GM21367 (cell line): ENCODE measurements at regions not wholly inside any gene's neighbourhood (a gene's known extent, or its start where the extent isn't known, plus 50 kb on each side); places are given as distances from the start of the nearest gene placed in this dataset.

Experiments
- ATAC-seq: cut with Tn5 transposase; IDR thresholded peaks from one replicate; pipeline ENCODE4 v1.9.1; 2021; ENCODE audit not compliant: unreplicated experiment

- no peak for ATAC-seq
Observed at GRCh38 chr5:159640921-159641320, 275.4 kb upstream of the ADRA1B start.

- no peak for ATAC-seq
Observed at GRCh38 chr5:159641371-159642039, 274.8 kb upstream of the ADRA1B start.

GRCh38 chr5:159642379-159642778 is 273.9 kb upstream of the ADRA1B start:
- no peak for ATAC-seq

GRCh38 chr5:159644053-159644452 is 272.2 kb upstream of the ADRA1B start:
- no peak for ATAC-seq

- no peak for ATAC-seq
Observed at GRCh38 chr5:159645179-159645846, 271.0 kb upstream of the ADRA1B start.

GRCh38 chr5:159650803-159651202 is 265.5 kb upstream of the ADRA1B start:
- no peak for ATAC-seq

GRCh38 chr5:159655757-159656409 is 260.4 kb upstream of the ADRA1B start:
- ATAC-seq, result no peak

- ATAC-seq, result no peak
Observed at GRCh38 chr5:159657298-159657697, 259.0 kb upstream of the ADRA1B start.

- ATAC-seq, result no peak
Observed at GRCh38 chr5:159657771-159658170, 258.5 kb upstream of the ADRA1B start.

GRCh38 chr5:159658266-159658925 is 257.9 kb upstream of the ADRA1B start:
- no peak for ATAC-seq

GRCh38 chr5:159660401-159660800 is 255.9 kb upstream of the ADRA1B start:
- no peak for ATAC-seq

- no peak for ATAC-seq
Observed at GRCh38 chr5:159663986-159664385, 252.3 kb upstream of the ADRA1B start.

- no peak for ATAC-seq
Observed at GRCh38 chr5:159667286-159667685, 249.0 kb upstream of the ADRA1B start.

- ATAC-seq, result no peak
Observed at GRCh38 chr5:159668556-159668955, 247.7 kb upstream of the ADRA1B start.

GRCh38 chr5:159669559-159669958 is 246.7 kb upstream of the ADRA1B start:
- no peak for ATAC-seq

- ATAC-seq, result no peak
Observed at GRCh38 chr5:159671886-159672285, 244.4 kb upstream of the ADRA1B start.

- ATAC-seq, result no peak
Observed at GRCh38 chr5:159673538-159673937, 242.7 kb upstream of the ADRA1B start.

- no peak for ATAC-seq
Observed at GRCh38 chr5:159678657-159679392, 237.5 kb upstream of the ADRA1B start.

- no peak for ATAC-seq
Observed at GRCh38 chr5:159680095-159680494, 236.2 kb upstream of the ADRA1B start.

GRCh38 chr5:159681661-159682060 is 234.6 kb upstream of the ADRA1B start:
- no peak for ATAC-seq

GRCh38 chr5:159682623-159683022 is 233.7 kb upstream of the ADRA1B start:
- no peak for ATAC-seq
